Astrocyte (in vitro differentiated cells and primary cell): ENCODE measurements at regions not wholly inside any gene's neighbourhood (a gene's known extent, or its start where the extent isn't known, plus 50 kb on each side); places are given as distances from the start of the nearest gene placed in this dataset.

Experiments
- DNase-seq: peaks from one replicate; pipeline ENCODE4 v3.0.0-alpha.2; 2010; ENCODE audit warnings: low read depth
- FAIRE-seq: peaks from 2 replicates; lab custom pipeline; 2011; peaks lifted over from hg19 to GRCh38; lab: Jason Lieb, UNC
- H2AFZ ChIP-seq: 2 replicates; pipeline ENCODE4 v1.6.0; 2012; ENCODE audit warnings: low read depth, low read length, inconsistent platforms
- H3K27ac ChIP-seq: 2 replicates; pipeline ENCODE4 v1.5.1; 2011; ENCODE audit warnings: low read depth, low read length, inconsistent platforms
- H3K27me3 ChIP-seq: 2 replicates; pipeline ENCODE4 v1.6.0; 2011; ENCODE audit warnings: low read length, inconsistent platforms; ENCODE audit not compliant: insufficient read depth
- H3K36me3 ChIP-seq: 2 replicates; pipeline ENCODE4 v1.5.1; 2011; ENCODE audit warnings: low read length, inconsistent platforms; ENCODE audit not compliant: insufficient read depth
- H3K4me1 ChIP-seq: 2 replicates; pipeline ENCODE4 v1.5.1; 2011; ENCODE audit warnings: low read length, inconsistent platforms; ENCODE audit not compliant: insufficient read depth
- H3K4me2 ChIP-seq: 2 replicates; pipeline ENCODE4 v1.6.0; 2012; ENCODE audit warnings: low read length, inconsistent platforms
- H3K4me3 ChIP-seq: 2 replicates; pipeline ENCODE4 v1.5.1; 2011; ENCODE audit warnings: low read depth, mild to moderate bottlenecking, low read length, inconsistent platforms; ENCODE audit not compliant: insufficient read depth
- H3K79me2 ChIP-seq: 2 replicates; pipeline ENCODE4 v1.6.0; 2012; ENCODE audit warnings: mild to moderate bottlenecking, low read length, inconsistent platforms; ENCODE audit not compliant: insufficient read depth
- H3K9ac ChIP-seq: 2 replicates; pipeline ENCODE4 v1.6.0; 2012; ENCODE audit warnings: mild to moderate bottlenecking, low read length, inconsistent platforms
- H3K9me3 ChIP-seq: 2 replicates; pipeline ENCODE4 v1.5.1; 2012; ENCODE audit warnings: low read depth, mild to moderate bottlenecking, low read length, inconsistent platforms; ENCODE audit not compliant: insufficient read depth
- H4K20me1 ChIP-seq: 2 replicates; pipeline ENCODE4 v1.6.0; 2012; ENCODE audit warnings: low read length, inconsistent platforms; ENCODE audit not compliant: insufficient read depth
- H3K27ac Mint-ChIP-seq: one replicate; pipeline ENCODE4 v1.8.0; 2021; ENCODE audit warnings: mild to moderate bottlenecking, mixed read lengths; ENCODE audit not compliant: unreplicated experiment
- H3K27me3 Mint-ChIP-seq: one replicate; pipeline ENCODE4 v1.8.0; 2021; ENCODE audit warnings: low read depth, mixed read lengths; ENCODE audit not compliant: unreplicated experiment
- H3K36me3 Mint-ChIP-seq: one replicate; pipeline ENCODE4 v1.8.0; 2021; ENCODE audit warnings: low read depth, mixed read lengths; ENCODE audit not compliant: unreplicated experiment
- H3K4me1 Mint-ChIP-seq: one replicate; pipeline ENCODE4 v1.8.0; 2021; ENCODE audit warnings: low read depth, mixed read lengths; ENCODE audit not compliant: unreplicated experiment
- H3K4me3 Mint-ChIP-seq: one replicate; pipeline ENCODE4 v1.8.0; 2021; ENCODE audit warnings: mild to moderate bottlenecking, moderate library complexity, mixed read lengths; ENCODE audit not compliant: unreplicated experiment
- H3K9me3 Mint-ChIP-seq: one replicate; pipeline ENCODE4 v1.8.0; 2021; ENCODE audit warnings: mild to moderate bottlenecking, mixed read lengths; ENCODE audit not compliant: unreplicated experiment
- EZH2 ChIP-seq: IDR thresholded peaks from 2 replicates; pipeline ENCODE4 v1.6.1; 2012; ENCODE audit warnings: mild to moderate bottlenecking, low read length, inconsistent platforms; ENCODE audit not compliant: insufficient read depth
- TF ChIP-seq, protein P1 (sequence below): IDR thresholded peaks from 2 replicates; pipeline ENCODE4 v1.5.1; 2011; ENCODE audit warnings: low read depth, mild to moderate bottlenecking, inconsistent platforms, low read length, moderate library complexity; ENCODE audit not compliant: insufficient read depth

DNA sequence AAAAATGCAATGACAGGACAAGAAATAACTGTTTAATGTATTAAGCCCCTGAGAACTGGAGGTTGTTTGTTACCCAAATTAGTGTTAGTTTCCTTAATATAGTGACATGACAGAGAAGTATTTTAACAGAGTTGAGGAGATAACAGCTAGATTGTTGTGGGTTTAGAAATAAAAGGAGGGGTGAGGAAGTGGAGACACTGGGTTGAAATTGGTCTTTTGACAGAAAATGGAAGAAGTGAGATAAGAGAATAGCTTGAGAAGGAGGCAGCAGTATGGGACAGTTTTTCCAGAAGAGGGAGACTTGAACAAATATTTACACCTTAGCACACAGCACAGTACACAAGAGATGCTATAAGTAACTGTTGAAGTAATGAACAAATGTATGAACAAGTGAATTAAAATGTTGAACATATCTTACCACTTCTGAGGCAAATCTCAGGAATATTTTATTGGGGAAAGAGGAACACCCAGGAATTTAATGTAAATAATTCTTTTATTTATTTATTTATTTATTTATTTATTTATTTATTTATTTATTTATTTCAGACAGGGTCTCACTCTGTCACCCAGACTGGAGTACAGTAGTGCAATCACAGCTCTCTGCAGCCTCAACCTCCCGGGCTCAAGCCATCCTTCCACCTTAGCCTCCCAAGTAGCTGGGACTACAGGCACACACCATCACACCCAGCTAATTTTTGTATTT is 58.0 kb upstream of the EGFL6 start:
- Histone ChIP-seq H3K9ac (no peak overlapping the region), H3K4me1 (no peaks in the 10 kb centered on the region), H3K9me3 (no peaks in the 10 kb centered on the region), H3K4me3 (no peak overlapping the region), H3K27ac (no peak overlapping the region), H2AFZ (no peak overlapping the region), H4K20me1 (no peaks in the 10 kb centered on the region), H3K36me3 (no peaks in the 10 kb centered on the region), H3K79me2 (no peaks in the 10 kb centered on the region), H3K4me2 (no peak overlapping the region), H3K27me3 (no peaks in the 10 kb centered on the region)
- TF ChIP-seq, protein P1, sequence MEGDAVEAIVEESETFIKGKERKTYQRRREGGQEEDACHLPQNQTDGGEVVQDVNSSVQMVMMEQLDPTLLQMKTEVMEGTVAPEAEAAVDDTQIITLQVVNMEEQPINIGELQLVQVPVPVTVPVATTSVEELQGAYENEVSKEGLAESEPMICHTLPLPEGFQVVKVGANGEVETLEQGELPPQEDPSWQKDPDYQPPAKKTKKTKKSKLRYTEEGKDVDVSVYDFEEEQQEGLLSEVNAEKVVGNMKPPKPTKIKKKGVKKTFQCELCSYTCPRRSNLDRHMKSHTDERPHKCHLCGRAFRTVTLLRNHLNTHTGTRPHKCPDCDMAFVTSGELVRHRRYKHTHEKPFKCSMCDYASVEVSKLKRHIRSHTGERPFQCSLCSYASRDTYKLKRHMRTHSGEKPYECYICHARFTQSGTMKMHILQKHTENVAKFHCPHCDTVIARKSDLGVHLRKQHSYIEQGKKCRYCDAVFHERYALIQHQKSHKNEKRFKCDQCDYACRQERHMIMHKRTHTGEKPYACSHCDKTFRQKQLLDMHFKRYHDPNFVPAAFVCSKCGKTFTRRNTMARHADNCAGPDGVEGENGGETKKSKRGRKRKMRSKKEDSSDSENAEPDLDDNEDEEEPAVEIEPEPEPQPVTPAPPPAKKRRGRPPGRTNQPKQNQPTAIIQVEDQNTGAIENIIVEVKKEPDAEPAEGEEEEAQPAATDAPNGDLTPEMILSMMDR = no peak
- no peak for TF ChIP-seq EZH2
- no peak for DNase-seq
- no peak overlapping the region for H3K4me3 Mint-ChIP-seq
- no peaks in the 10 kb centered on the region for H3K36me3 Mint-ChIP-seq
- H3K4me1 Mint-ChIP-seq = no peaks in the 10 kb centered on the region
- H3K27me3 Mint-ChIP-seq = no peaks in the 10 kb centered on the region
- no peak overlapping the region for H3K27ac Mint-ChIP-seq
- FAIRE-seq = peak; percentile 32
- H3K9me3 Mint-ChIP-seq = no peaks in the 10 kb centered on the region

DNA sequence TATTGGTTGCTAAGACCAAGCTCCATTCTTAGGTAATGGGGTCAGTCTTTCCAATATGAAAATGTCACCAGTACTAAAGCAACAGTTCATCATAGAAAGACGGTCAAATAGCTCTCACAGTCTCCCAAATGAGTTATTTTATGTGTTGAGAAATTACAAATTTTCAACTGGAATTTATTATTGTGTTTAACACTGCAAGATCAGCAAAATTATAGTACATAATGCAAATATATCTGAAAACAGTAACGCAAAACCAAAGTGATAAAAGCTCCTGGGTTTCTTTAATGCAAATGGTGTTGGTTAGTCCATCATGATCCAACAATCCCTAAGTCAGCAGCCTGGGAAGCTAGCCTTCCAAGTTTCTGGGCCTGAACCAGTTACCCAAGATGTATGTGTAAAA is 61.5 kb upstream of the EGFL6 start:
- Mint-ChIP-seq H3K36me3 (no peaks in the 10 kb centered on the region), H3K27me3 (no peaks in the 10 kb centered on the region), H3K4me1 (no peaks in the 10 kb centered on the region), H3K9me3 (no peaks in the 10 kb centered on the region), H3K27ac (no peak overlapping the region), H3K4me3 (no peak overlapping the region)
- DNase-seq (no peak), FAIRE-seq (peak; percentile 98)
- H4K20me1 ChIP-seq = no peaks in the 10 kb centered on the region
- H3K4me1 ChIP-seq = no peaks in the 10 kb centered on the region
- no peak overlapping the region for H3K9ac ChIP-seq
- TF ChIP-seq, protein P1 = no peak
- no peak for TF ChIP-seq EZH2
- H3K36me3 ChIP-seq = no peaks in the 10 kb centered on the region
- no peaks in the 10 kb centered on the region for H3K79me2 ChIP-seq
- H3K9me3 ChIP-seq = no peaks in the 10 kb centered on the region
- H2AFZ ChIP-seq = no peak overlapping the region
- H3K27ac ChIP-seq = no peak overlapping the region
- H3K27me3 ChIP-seq = no peaks in the 10 kb centered on the region
- H3K4me2 ChIP-seq = no peak overlapping the region
- no peak overlapping the region for H3K4me3 ChIP-seq

DNA sequence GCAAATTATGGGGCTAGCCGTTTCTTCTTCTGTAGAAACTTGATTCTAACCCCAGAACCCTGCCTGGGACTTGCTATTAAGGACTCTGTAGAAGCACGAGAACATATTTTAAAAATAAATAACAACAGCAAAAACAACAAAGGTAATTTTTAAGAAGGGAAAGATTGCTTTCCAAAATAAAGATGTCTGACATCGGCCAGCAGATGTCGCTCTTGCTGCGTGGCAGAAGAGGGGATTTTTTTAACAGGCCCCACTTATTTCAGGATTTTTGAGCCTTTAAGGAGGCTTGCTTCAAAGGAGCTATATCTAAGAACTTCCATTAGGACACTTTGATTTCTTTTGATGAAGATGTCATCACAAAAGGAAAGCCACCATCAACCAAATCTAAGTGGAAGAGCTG is 62.8 kb upstream of the EGFL6 start:
- H3K9me3 Mint-ChIP-seq = no peaks in the 10 kb centered on the region
- Histone ChIP-seq H3K4me2 (no peak overlapping the region), H2AFZ (no peak overlapping the region)

More for the DNA sequence above, 62.8 kb upstream of the EGFL6 start:
- H3K9me3 ChIP-seq = no peaks in the 10 kb centered on the region
- Mint-ChIP-seq H3K36me3 (no peaks in the 10 kb centered on the region), H3K4me3 (no peak overlapping the region), H3K27ac (no peak overlapping the region), H3K4me1 (no peaks in the 10 kb centered on the region), H3K27me3 (no peaks in the 10 kb centered on the region)
- FAIRE-seq (peak; percentile 98), DNase-seq (peak; percentile 22)
- no peak overlapping the region for H3K9ac ChIP-seq
- no peaks in the 10 kb centered on the region for H3K36me3 ChIP-seq
- H3K27ac ChIP-seq = no peak overlapping the region
- H3K4me1 ChIP-seq = no peaks in the 10 kb centered on the region
- no peaks in the 10 kb centered on the region for H3K79me2 ChIP-seq
- no peaks in the 10 kb centered on the region for H3K27me3 ChIP-seq
- H4K20me1 ChIP-seq = no peaks in the 10 kb centered on the region
- TF ChIP-seq EZH2 = no peak
- TF ChIP-seq, protein P1 = peak; percentile 62
- H3K4me3 ChIP-seq = no peak overlapping the region
